Vagina (tissue), 2 donors: ENCODE measurements at regions not wholly inside any gene's neighbourhood (a gene's known extent, or its start where the extent isn't known, plus 50 kb on each side); places are given as distances from the start of the nearest gene placed in this dataset.

Experiments used
- CTCF ChIP-seq, 3 experiments: fragments of 450-650 bp in 2 of 3; fragments of 200-600 bp in 1 of 3; sonication (generic) in 1 of 3; IDR thresholded peaks; one replicate each; pipeline ENCODE4 v1.5.1; 2017 to 2019; ENCODE audit warnings: antibody characterized with exemption in 3 of 3, mild to moderate bottlenecking in 2 of 3, moderate library complexity in 2 of 3
- POLR2AphosphoS5 ChIP-seq, 2 donors: sonication (generic); formaldehyde crosslinking; IDR thresholded peaks; one replicate each; pipeline ENCODE4 v1.9.0; 2017; ENCODE audit warnings: antibody characterized with exemption in 2 of 2, mild to moderate bottlenecking in 2 of 2, low read depth in 1 of 2; ENCODE audit not compliant: insufficient read depth in 1 of 2

GRCh38 chr7:41886262-41886900, 183.5 kb upstream of the INHBA start:
- no peak for TF ChIP-seq CTCF (IDR thresholded peaks at IDR 0.05)
- TF ChIP-seq POLR2AphosphoS5 (IDR thresholded peaks at IDR 0.05; ENCODE audit: insufficient read depth in 1 of 2, low read depth in 1 of 2): no peak
